Breast epithelium (tissue), 3 donors: ENCODE measurements at regions not wholly inside any gene's neighbourhood (a gene's known extent, or its start where the extent isn't known, plus 50 kb on each side); places are given as distances from the start of the nearest gene placed in this dataset.

ENCODE experiments used
- CTCF ChIP-seq, 3 donors: fragments of 450-650 bp; IDR thresholded peaks; one replicate each; pipeline ENCODE4 v1.5.1; 2016 to 2017; ENCODE audit warnings: antibody characterized with exemption in 3 of 3, mild to moderate bottlenecking in 3 of 3, moderate library complexity in 3 of 3
- POLR2A ChIP-seq: fragments of 450-650 bp; IDR thresholded peaks from one replicate; pipeline ENCODE4 v1.6.1; 2016; ENCODE audit warnings: antibody characterized with exemption, mild to moderate bottlenecking, moderate library complexity
- POLR2AphosphoS5 ChIP-seq, 3 donors: sonication (generic); formaldehyde crosslinking; IDR thresholded peaks; one replicate each; pipeline ENCODE4 v1.6.1; 2017; ENCODE audit warnings: antibody characterized with exemption in 3 of 3

- TF ChIP-seq CTCF (IDR thresholded peaks at IDR 0.05) (no peak), POLR2A (no peak), POLR2AphosphoS5 (IDR thresholded peaks at IDR 0.05) (no peak)
Measured at GRCh38 chr4:14897217-14897616, 105.1 kb upstream of the CPEB2 start.
